ENCODE measurements at regions not wholly inside any gene's neighbourhood (a gene's known extent, or its start where the extent isn't known, plus 50 kb on each side); places are given as distances from the start of the nearest gene placed in this dataset.
A peak's percentile ranks its signal among the peaks of the same experiment; 100 is the strongest.

GRCh38 chr2:42917425-42917927 lies 125.1 kb upstream of the HAAO start:
- DNase-seq = peak; percentile 76

- DNase-seq = no peak
These were observed 123.9 kb upstream of the HAAO start for GRCh38 chr2:42916324-42916723.

GRCh38 chr2:42914860-42915259 lies 122.5 kb upstream of the HAAO start:
- no peak for DNase-seq

- DNase-seq = no peak
These were observed 121.9 kb upstream of the HAAO start for GRCh38 chr2:42914314-42914713.

- DNase-seq = no peak
These were observed 121.0 kb upstream of the HAAO start for GRCh38 chr2:42913280-42913878.

GRCh38 chr2:42910645-42911405 lies 118.4 kb upstream of the HAAO start:
- DNase-seq = no peak

- DNase-seq = no peak
These were observed 117.6 kb upstream of the HAAO start for GRCh38 chr2:42909966-42910365.

GRCh38 chr2:42908518-42909200 lies 116.3 kb upstream of the HAAO start:
- DNase-seq = no peak

GRCh38 chr2:42907835-42908234 lies 115.5 kb upstream of the HAAO start:
- no peak for DNase-seq

- peak; percentile 77 for DNase-seq
These were observed 114.4 kb upstream of the HAAO start for GRCh38 chr2:42906557-42907411.

GRCh38 chr2:42906111-42906556 lies 113.8 kb upstream of the HAAO start:
- no peak for DNase-seq

GRCh38 chr2:42905341-42906110 lies 113.1 kb upstream of the HAAO start:
- peak; percentile 75 for DNase-seq

- no peak for DNase-seq
These were observed 112.1 kb upstream of the HAAO start for GRCh38 chr2:42904576-42904876.

GRCh38 chr2:42903821-42904575 lies 111.6 kb upstream of the HAAO start:
- DNase-seq = no peak

GRCh38 chr2:42902939-42903709 lies 110.7 kb upstream of the HAAO start:
- no peak for DNase-seq

GRCh38 chr2:42901076-42901640 lies 108.8 kb upstream of the HAAO start:
- DNase-seq = no peak

GRCh38 chr2:42900289-42900891 lies 108.0 kb upstream of the HAAO start:
- no peak for DNase-seq

- no peak for DNase-seq
These were observed 105.0 kb upstream of the HAAO start for GRCh38 chr2:42897358-42897757.

- DNase-seq = no peak
These were observed 103.4 kb upstream of the HAAO start for GRCh38 chr2:42895791-42896135.

Data from skin of body (tissue), 1 donor.